ENCODE measurements at regions not wholly inside any gene's neighbourhood (a gene's known extent, or its start where the extent isn't known, plus 50 kb on each side); places are given as distances from the start of the nearest gene placed in this dataset.

- TF ChIP-seq CTCF (IDR thresholded peaks at IDR 0.05): no peak
These were observed 2289.3 kb downstream of the TP53TG3F start for GRCh38 chr16:35748621-35749252.

GRCh38 chr16:35749253-35750141 lies 2290.1 kb downstream of the TP53TG3F start:
- TF ChIP-seq CTCF (IDR thresholded peaks at IDR 0.05): no peak

GRCh38 chr16:35750157-35750689 lies 2290.8 kb downstream of the TP53TG3F start:
- TF ChIP-seq CTCF (IDR thresholded peaks at IDR 0.05): no peak

- no peak for TF ChIP-seq CTCF (IDR thresholded peaks at IDR 0.05)
These were observed 2291.3 kb downstream of the TP53TG3F start for GRCh38 chr16:35750701-35751104.

GRCh38 chr16:35751191-35751941 lies 2292.0 kb downstream of the TP53TG3F start:
- TF ChIP-seq CTCF (IDR thresholded peaks at IDR 0.05): no peak

GRCh38 chr16:35752012-35752772 lies 2292.8 kb downstream of the TP53TG3F start:
- no peak for TF ChIP-seq CTCF (IDR thresholded peaks at IDR 0.05)
